Mesenchymal stem cell (in vitro differentiated cells and primary cell): ENCODE measurements at regions not wholly inside any gene's neighbourhood (a gene's known extent, or its start where the extent isn't known, plus 50 kb on each side); places are given as distances from the start of the nearest gene placed in this dataset.

ENCODE experiments used
- DNase-seq: peaks from one replicate; pipeline ENCODE4 v3.0.0-alpha.2; 2013
- H2AFZ ChIP-seq: one replicate; pipeline ENCODE4 v1.6.1; 2013; ENCODE audit warnings: low read depth, mild to moderate bottlenecking, control low read depth, inconsistent platforms, low read length, moderate library complexity
- H2AK5ac ChIP-seq: 2 replicates; pipeline ENCODE4 v1.6.1; 2013; ENCODE audit warnings: low read length, moderate library complexity, mild to moderate bottlenecking, inconsistent platforms; ENCODE audit not compliant: severe bottlenecking
- H2BK120ac ChIP-seq: one replicate; pipeline ENCODE4 v1.6.1; 2013; ENCODE audit warnings: low read depth, mild to moderate bottlenecking, inconsistent platforms, low read length, moderate library complexity
- H2BK12ac ChIP-seq, 2 experiments: one replicate each; pipeline ENCODE4 v1.6.1; 2013; ENCODE audit warnings: inconsistent platforms in 2 of 2, low read length in 2 of 2, mild to moderate bottlenecking in 2 of 2, moderate library complexity in 2 of 2, control low read depth in 1 of 2
- H2BK15ac ChIP-seq: one replicate; pipeline ENCODE4 v1.6.1; 2013; ENCODE audit warnings: mild to moderate bottlenecking, low read depth, inconsistent platforms; ENCODE audit not compliant: poor library complexity, severe bottlenecking
- H2BK5ac ChIP-seq: 2 replicates; pipeline ENCODE4 v1.6.1; 2013; ENCODE audit warnings: low read depth, mild to moderate bottlenecking, low read length, control low read depth, inconsistent platforms; ENCODE audit not compliant: poor library complexity, severe bottlenecking
- H3K14ac ChIP-seq, 2 experiments: one replicate each; pipeline ENCODE4 v1.6.1; 2013; ENCODE audit warnings: inconsistent platforms in 2 of 2, low read length in 2 of 2, control low read depth in 1 of 2, mild to moderate bottlenecking in 1 of 2, moderate library complexity in 1 of 2
- H3K18ac ChIP-seq, 2 experiments: one replicate each; pipeline ENCODE4 v1.6.1; 2013; ENCODE audit warnings: inconsistent platforms in 2 of 2, low read length in 2 of 2, control low read depth in 1 of 2, low read depth in 1 of 2, mild to moderate bottlenecking in 1 of 2
- H3K23ac ChIP-seq, 2 experiments: one replicate each; pipeline ENCODE4 v1.6.1; 2013; ENCODE audit warnings: inconsistent platforms in 2 of 2, low read length in 2 of 2, mild to moderate bottlenecking in 2 of 2, moderate library complexity in 2 of 2, control low read depth in 1 of 2
- H3K27ac ChIP-seq: 2 replicates; pipeline ENCODE4 v1.5.1; 2013; ENCODE audit warnings: mild to moderate bottlenecking, moderate library complexity, low read length, control low read depth, inconsistent platforms; ENCODE audit not compliant: poor library complexity, severe bottlenecking
- H3K27me3 ChIP-seq, 2 experiments: 2 replicates each; pipeline versions ENCODE4 v1.6.1 to v1.7.0; 2013; ENCODE audit warnings: low read length in 2 of 2, mild to moderate bottlenecking in 2 of 2, moderate library complexity in 2 of 2, control low read depth in 1 of 2, inconsistent platforms in 1 of 2; ENCODE audit not compliant: control insufficient read depth in 1 of 2, insufficient read depth in 1 of 2
- H3K36me3 ChIP-seq, 2 experiments: 2 replicates each; pipeline versions ENCODE4 v1.6.1 to v1.7.0; 2013; ENCODE audit warnings: low read length in 2 of 2, control low read depth in 1 of 2, inconsistent platforms in 1 of 2, low read depth in 1 of 2, mild to moderate bottlenecking in 1 of 2; ENCODE audit not compliant: insufficient read depth in 2 of 2, control insufficient read depth in 1 of 2
- H3K4ac ChIP-seq, 2 experiments: one replicate each; pipeline ENCODE4 v1.6.1; 2013; ENCODE audit warnings: inconsistent platforms in 2 of 2, low read length in 2 of 2, mild to moderate bottlenecking in 2 of 2, moderate library complexity in 2 of 2, control low read depth in 1 of 2, low read depth in 1 of 2
- H3K4me1 ChIP-seq: 2 replicates; pipeline ENCODE4 v1.6.1; 2013; ENCODE audit warnings: low read depth, low read length, control low read depth; ENCODE audit not compliant: control insufficient read depth, insufficient read depth
- H3K4me2 ChIP-seq: 2 replicates; pipeline ENCODE4 v1.6.1; 2013; ENCODE audit warnings: low read length, mild to moderate bottlenecking, inconsistent platforms; ENCODE audit not compliant: poor library complexity, severe bottlenecking
- H3K4me3 ChIP-seq, 2 experiments: 2 replicates each; pipeline versions ENCODE4 v1.5.1 to v1.7.0; 2013; ENCODE audit warnings: low read length in 2 of 2, mild to moderate bottlenecking in 2 of 2, control low read depth in 1 of 2, low read depth in 1 of 2; ENCODE audit not compliant: insufficient read depth in 1 of 2
- H3K79me1 ChIP-seq: replicated peaks from 2 replicates; pipeline ENCODE4 v1.6.1; 2013; ENCODE audit warnings: mild to moderate bottlenecking, control low read depth, low read length, inconsistent platforms; ENCODE audit not compliant: poor library complexity, severe bottlenecking
- H3K9ac ChIP-seq: 2 replicates; pipeline ENCODE4 v1.7.0; 2013; ENCODE audit warnings: mild to moderate bottlenecking, low read length, moderate library complexity
- H3K9me3 ChIP-seq: 2 replicates; pipeline ENCODE4 v1.7.0; 2013; ENCODE audit warnings: mild to moderate bottlenecking, low read length; ENCODE audit not compliant: control insufficient read depth
- H4K8ac ChIP-seq: one replicate; pipeline ENCODE4 v1.6.1; 2013; ENCODE audit warnings: inconsistent platforms, mild to moderate bottlenecking, low read length, moderate library complexity
- H4K91ac ChIP-seq: one replicate; pipeline ENCODE4 v1.6.1; 2013; ENCODE audit warnings: mild to moderate bottlenecking, low read length, inconsistent platforms
- WGBS: methylation state at CpG from one replicate; pipeline ENCODE4 v1.1.7; 2013; ENCODE audit warnings: mixed read lengths; 5-methylcytosine and 5-hydroxymethylcytosine counted together

DNA sequence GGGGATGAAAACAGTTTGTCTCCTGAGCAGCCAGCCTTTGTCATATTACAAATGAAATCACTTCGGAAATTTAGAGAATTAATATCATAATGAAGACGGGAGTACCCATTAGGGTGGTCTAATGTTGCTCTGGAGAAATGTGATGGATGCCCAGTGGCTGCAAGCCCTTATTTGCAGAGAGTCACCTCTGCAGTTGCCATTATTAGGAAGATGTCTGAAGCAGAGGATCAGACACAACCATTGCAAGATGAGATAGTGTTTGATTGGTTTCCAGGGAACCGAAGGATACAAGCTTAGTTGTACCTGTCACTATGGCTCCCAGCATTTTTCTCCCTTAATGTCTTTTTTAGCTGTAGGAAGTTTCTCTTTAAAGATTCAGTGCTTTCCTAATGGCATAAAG lies 272.4 kb downstream of the FIGN start:
- no peak overlapping the region for H3K18ac ChIP-seq
- no peak overlapping the region for H4K8ac ChIP-seq
- no peaks in the 10 kb centered on the region for H3K4me1 ChIP-seq
- H4K91ac ChIP-seq, result no peak overlapping the region
- H2BK12ac ChIP-seq, result no peak overlapping the region
- H3K4me3 ChIP-seq, result no peak overlapping the region
- H2AFZ ChIP-seq, result no peak overlapping the region
- no peak overlapping the region for H2AK5ac ChIP-seq
- H2BK120ac ChIP-seq, result no peak overlapping the region
- no peak overlapping the region for H2BK15ac ChIP-seq
- H3K27me3 ChIP-seq, result no peaks in the 10 kb centered on the region
- no peak overlapping the region for H3K9ac ChIP-seq
- H3K79me1 ChIP-seq, result no peaks in the 10 kb centered on the region
- no peaks in the 10 kb centered on the region for H3K36me3 ChIP-seq
- H3K4ac ChIP-seq, result no peak overlapping the region
- H3K23ac ChIP-seq, result no peak overlapping the region
- H3K27ac ChIP-seq, result no peak overlapping the region
- no peak overlapping the region for H3K4me2 ChIP-seq
- WGBS, result 71% methylated on average over 3 of the region's 3 CpGs
- no peaks in the 10 kb centered on the region for H3K9me3 ChIP-seq
- no peak overlapping the region for H3K14ac ChIP-seq
- no peak for DNase-seq
- H2BK5ac ChIP-seq, result no peak overlapping the region

- H3K27me3 ChIP-seq, result no peaks in the 10 kb centered on the region
- no peak overlapping the region for H2BK120ac ChIP-seq
- H3K23ac ChIP-seq, result no peak overlapping the region
- no peak overlapping the region for H4K8ac ChIP-seq
- H2BK15ac ChIP-seq, result no peak overlapping the region
- no peak overlapping the region for H3K4ac ChIP-seq
- H2BK5ac ChIP-seq, result no peak overlapping the region
- H3K36me3 ChIP-seq, result no peaks in the 10 kb centered on the region
- no peak overlapping the region for H2AFZ ChIP-seq
- no peak overlapping the region for H3K18ac ChIP-seq
- no peak overlapping the region for H3K9ac ChIP-seq
- no peaks in the 10 kb centered on the region for H3K79me1 ChIP-seq
- no peak overlapping the region for H2AK5ac ChIP-seq
- H3K14ac ChIP-seq, result no peak overlapping the region
- H4K91ac ChIP-seq, result no peak overlapping the region
- no peak overlapping the region for H2BK12ac ChIP-seq
- no peak overlapping the region for H3K27ac ChIP-seq
- H3K4me2 ChIP-seq, result no peak overlapping the region
- H3K4me1 ChIP-seq, result no peaks in the 10 kb centered on the region
- no peak overlapping the region for H3K4me3 ChIP-seq
- 94% methylated on average over 5 of the region's 5 CpGs for WGBS
- DNase-seq, result no peak
- H3K9me3 ChIP-seq, result no peaks in the 10 kb centered on the region
These were observed 272.8 kb downstream of the FIGN start for GRCh38 chr2:163462993-163463392.

GRCh38 chr2:163459986-163460385 lies 275.8 kb downstream of the FIGN start:
- Histone ChIP-seq H3K4me2 (no peak overlapping the region), H2AFZ (no peak overlapping the region), H3K9me3 (no peaks in the 10 kb centered on the region), H3K36me3 (no peaks in the 10 kb centered on the region), H2BK120ac (no peak overlapping the region), H3K4ac (no peak overlapping the region), H4K91ac (no peak overlapping the region), H4K8ac (no peak overlapping the region), H3K23ac (no peak overlapping the region), H2AK5ac (no peak overlapping the region), H2BK12ac (no peak overlapping the region), H2BK5ac (no peak overlapping the region), H3K14ac (no peak overlapping the region), H3K4me3 (no peak overlapping the region), H3K9ac (no peak overlapping the region), H3K27ac (no peak overlapping the region), H3K4me1 (no peaks in the 10 kb centered on the region), H3K18ac (no peak overlapping the region), H3K27me3 (no peaks in the 10 kb centered on the region), H2BK15ac (no peak overlapping the region), H3K79me1 (no peaks in the 10 kb centered on the region)
- no peak for DNase-seq
- 92% methylated on average over 8 of the region's 9 CpGs for WGBS

DNA sequence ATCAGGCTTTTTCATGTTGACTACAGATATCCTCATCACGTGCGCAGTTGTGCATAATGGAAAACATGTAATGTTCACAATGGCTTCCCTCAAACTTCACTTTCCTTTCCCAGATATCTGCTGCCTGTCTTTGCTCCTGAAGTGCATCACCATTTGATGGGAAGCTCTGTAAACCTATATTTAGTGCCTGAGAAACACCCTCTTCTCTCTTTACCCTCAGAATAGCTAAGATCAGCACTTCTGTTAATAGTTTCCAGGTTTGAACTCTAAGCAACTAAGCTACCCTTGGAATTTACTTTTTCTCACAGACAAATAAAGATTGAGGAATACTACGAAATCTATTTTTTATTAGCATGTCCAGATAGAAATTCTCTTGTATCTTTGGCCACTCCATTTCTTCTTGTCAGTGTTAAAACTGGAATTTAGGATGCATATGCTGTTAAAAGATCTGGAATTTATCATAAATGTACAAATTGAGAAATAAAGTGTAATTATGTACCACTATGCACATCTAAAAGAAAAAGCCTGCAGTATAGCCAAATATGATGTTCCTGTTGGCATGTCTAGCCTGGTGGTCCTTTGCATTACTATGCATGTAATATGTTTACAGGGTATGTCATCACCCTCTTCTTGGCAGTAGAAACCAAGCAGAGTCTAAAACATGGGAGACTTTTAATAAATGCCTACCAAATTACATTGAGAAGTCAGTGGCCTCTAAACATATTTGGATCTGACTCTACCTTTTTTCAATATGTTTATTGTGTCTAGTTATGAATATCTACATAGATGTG lies 278.7 kb downstream of the FIGN start:
- WGBS, result 100% methylated on average over 2 of the region's 3 CpGs
- Histone ChIP-seq H3K18ac (no peak overlapping the region), H3K14ac (no peak overlapping the region), H2BK120ac (no peak overlapping the region), H3K4me2 (no peak overlapping the region), H3K9ac (no peak overlapping the region), H4K91ac (no peak overlapping the region), H2AK5ac (no peak overlapping the region), H3K4ac (no peak overlapping the region), H3K4me3 (no peak overlapping the region), H3K27ac (no peak overlapping the region), H3K79me1 (no peaks in the 10 kb centered on the region), H3K4me1 (no peaks in the 10 kb centered on the region), H3K27me3 (no peaks in the 10 kb centered on the region), H3K9me3 (no peaks in the 10 kb centered on the region), H2AFZ (no peak overlapping the region), H3K23ac (no peak overlapping the region), H2BK12ac (no peak overlapping the region), H4K8ac (no peak overlapping the region), H2BK15ac (no peak overlapping the region), H2BK5ac (no peak overlapping the region), H3K36me3 (no peaks in the 10 kb centered on the region)
- no peak for DNase-seq
